Breast epithelium (tissue), 3 donors: ENCODE measurements at regions not wholly inside any gene's neighbourhood (a gene's known extent, or its start where the extent isn't known, plus 50 kb on each side); places are given as distances from the start of the nearest gene placed in this dataset.

ENCODE experiments used
- POLR2A ChIP-seq: fragments of 450-650 bp; IDR thresholded peaks from one replicate; pipeline ENCODE4 v1.6.1; 2016; ENCODE audit warnings: antibody characterized with exemption, mild to moderate bottlenecking, moderate library complexity
- POLR2AphosphoS5 ChIP-seq, 3 donors: sonication (generic); formaldehyde crosslinking; IDR thresholded peaks; one replicate each; pipeline ENCODE4 v1.6.1; 2017; ENCODE audit warnings: antibody characterized with exemption in 3 of 3
- TF ChIP-seq, protein P1 (sequence below), 3 donors: fragments of 450-650 bp; IDR thresholded peaks; one replicate each; pipeline ENCODE4 v1.5.1; 2016 to 2017; ENCODE audit warnings: antibody characterized with exemption in 3 of 3, mild to moderate bottlenecking in 3 of 3, moderate library complexity in 3 of 3

DNA sequence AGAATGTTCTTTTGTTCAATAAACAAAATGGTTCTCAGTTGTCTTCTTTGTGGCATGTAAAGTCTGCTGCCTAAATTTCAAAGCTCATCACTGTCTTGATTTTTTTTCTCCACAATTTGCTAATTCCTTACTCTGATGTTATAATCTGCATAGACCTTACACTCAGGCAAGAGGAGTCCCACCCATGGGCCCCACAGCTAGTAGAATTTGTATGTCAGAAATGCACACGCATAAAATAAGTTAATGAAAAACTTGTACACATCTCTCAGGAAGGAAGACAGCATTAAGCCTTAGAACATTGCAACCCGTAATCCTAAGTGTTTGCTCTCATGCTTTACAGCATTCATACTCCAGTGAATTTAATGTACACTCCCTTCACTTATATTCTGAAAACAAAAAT lies 280.8 kb downstream of the ATXN7L3B start:
- TF ChIP-seq, protein P1, sequence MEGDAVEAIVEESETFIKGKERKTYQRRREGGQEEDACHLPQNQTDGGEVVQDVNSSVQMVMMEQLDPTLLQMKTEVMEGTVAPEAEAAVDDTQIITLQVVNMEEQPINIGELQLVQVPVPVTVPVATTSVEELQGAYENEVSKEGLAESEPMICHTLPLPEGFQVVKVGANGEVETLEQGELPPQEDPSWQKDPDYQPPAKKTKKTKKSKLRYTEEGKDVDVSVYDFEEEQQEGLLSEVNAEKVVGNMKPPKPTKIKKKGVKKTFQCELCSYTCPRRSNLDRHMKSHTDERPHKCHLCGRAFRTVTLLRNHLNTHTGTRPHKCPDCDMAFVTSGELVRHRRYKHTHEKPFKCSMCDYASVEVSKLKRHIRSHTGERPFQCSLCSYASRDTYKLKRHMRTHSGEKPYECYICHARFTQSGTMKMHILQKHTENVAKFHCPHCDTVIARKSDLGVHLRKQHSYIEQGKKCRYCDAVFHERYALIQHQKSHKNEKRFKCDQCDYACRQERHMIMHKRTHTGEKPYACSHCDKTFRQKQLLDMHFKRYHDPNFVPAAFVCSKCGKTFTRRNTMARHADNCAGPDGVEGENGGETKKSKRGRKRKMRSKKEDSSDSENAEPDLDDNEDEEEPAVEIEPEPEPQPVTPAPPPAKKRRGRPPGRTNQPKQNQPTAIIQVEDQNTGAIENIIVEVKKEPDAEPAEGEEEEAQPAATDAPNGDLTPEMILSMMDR (IDR thresholded peaks at IDR 0.05): no peak
- TF ChIP-seq POLR2A (no peak), POLR2AphosphoS5 (IDR thresholded peaks at IDR 0.05) (no peak)
